Gastroesophageal sphincter (tissue), 4 donors: ENCODE measurements at regions not wholly inside any gene's neighbourhood (a gene's known extent, or its start where the extent isn't known, plus 50 kb on each side); places are given as distances from the start of the nearest gene placed in this dataset.

Experiments used
- ATAC-seq: fragments of 150-250 bp; one replicate; pipeline ENCODE4 v1.9.1; 2016; ENCODE audit warnings: mild to moderate bottlenecking, moderate library complexity
- H3K27ac ChIP-seq, 4 donors: fragments of 200-600 bp; sonication (generic) in 3 of 4; 1 replicate in 3 of 4; 2 replicates in 1 of 4; pipeline ENCODE4 v1.5.1; 2016 to 2019
- H3K27me3 ChIP-seq: fragments of 200-600 bp; sonication (generic); one replicate; pipeline ENCODE4 v1.5.1; 2019
- H3K36me3 ChIP-seq, 2 donors: fragments of 200-600 bp; sonication (generic); one replicate each; pipeline ENCODE4 v1.5.1; 2019; ENCODE audit warnings: control low read depth in 1 of 2
- H3K4me1 ChIP-seq, 3 donors: fragments of 200-600 bp; sonication (generic); 1 replicate in 2 of 3; 2 replicates in 1 of 3; pipeline ENCODE4 v1.5.1; 2016 to 2019; ENCODE audit warnings: control low read depth in 2 of 3
- H3K4me3 ChIP-seq, 2 donors: fragments of 200-600 bp; sonication (generic); one replicate each; pipeline ENCODE4 v1.5.1; 2019; ENCODE audit warnings: mild to moderate bottlenecking in 1 of 2, moderate library complexity in 1 of 2
- H3K9me3 ChIP-seq, 3 donors: fragments of 200-600 bp; sonication (generic); one replicate each; pipeline ENCODE4 v1.5.1; 2017 to 2019; ENCODE audit warnings: control low read depth in 2 of 3
- EP300 ChIP-seq: sonication (generic); formaldehyde crosslinking; IDR thresholded peaks from one replicate; pipeline ENCODE4 v1.6.1; 2017; ENCODE audit warnings: antibody characterized with exemption, mild to moderate bottlenecking
- POLR2A ChIP-seq, 2 donors: fragments of 450-650 bp; IDR thresholded peaks; one replicate each; pipeline ENCODE4 v1.6.1; 2017; ENCODE audit warnings: antibody characterized with exemption in 2 of 2, mild to moderate bottlenecking in 2 of 2, moderate library complexity in 1 of 2
- POLR2AphosphoS5 ChIP-seq: sonication (generic); formaldehyde crosslinking; IDR thresholded peaks from one replicate; pipeline ENCODE4 v1.6.1; 2017; ENCODE audit warnings: antibody characterized with exemption
- WGBS, 2 donors: methylation state at CpG; one replicate each; pipeline ENCODE4 v1.1.5; 2018; ENCODE audit warnings: low coverage in 1 of 2; 5-methylcytosine and 5-hydroxymethylcytosine counted together
- TF ChIP-seq, protein P1 (sequence below), 4 experiments: fragments of 200-600 bp in 2 of 4; fragments of 450-650 bp in 2 of 4; sonication (generic) in 1 of 4; IDR thresholded peaks; one replicate each; pipeline ENCODE4 v1.5.1; 2017 to 2019; ENCODE audit warnings: antibody characterized with exemption in 4 of 4, mild to moderate bottlenecking in 2 of 4, moderate library complexity in 2 of 4

DNA sequence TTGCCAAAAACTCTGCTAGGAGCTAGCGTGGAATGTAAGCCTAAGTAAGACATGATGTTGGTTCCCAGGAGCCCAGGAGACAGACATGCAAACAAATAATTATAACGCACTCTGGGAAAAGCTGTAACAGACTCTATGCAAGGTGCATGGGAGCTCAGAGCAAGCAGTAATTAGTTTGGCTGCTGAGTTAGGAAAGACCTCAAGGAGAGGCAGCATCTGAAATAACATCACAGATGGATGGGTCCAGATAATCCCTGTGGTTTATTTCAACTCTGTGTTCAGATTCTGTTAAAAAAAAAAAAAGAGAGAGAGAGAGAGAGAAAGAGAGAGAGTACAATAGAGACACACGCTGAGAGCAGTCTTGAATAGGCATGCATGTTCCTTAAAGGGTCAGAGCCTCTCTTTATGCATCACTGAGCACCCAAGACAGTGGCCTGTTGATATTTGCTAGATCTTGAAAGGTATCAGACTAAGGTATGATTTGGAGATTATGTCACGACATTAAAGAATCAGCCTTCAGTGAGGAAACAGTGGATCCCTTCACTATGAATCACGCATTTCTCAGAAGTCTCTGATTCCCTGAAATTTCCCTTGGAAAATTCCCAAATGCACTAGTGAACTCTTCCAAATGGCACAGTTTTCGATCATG lies 124.4 kb upstream of the LIPC start:
- no peak overlapping the region for H3K27ac ChIP-seq
- no peak for ATAC-seq
- no peaks in the 10 kb centered on the region for H3K36me3 ChIP-seq
- WGBS, 2 donors: 39 to 43% methylated on average over 6 of the region's 6 CpGs
- no peaks in the 10 kb centered on the region for H3K27me3 ChIP-seq
- H3K4me1 ChIP-seq: peaks cover 0 to 12% (median 3%) of the 10 kb centered on the region in 3 donors
- H3K4me3 ChIP-seq: no peak overlapping the region
- no peaks in the 10 kb centered on the region for H3K9me3 ChIP-seq
- TF ChIP-seq, protein P1, sequence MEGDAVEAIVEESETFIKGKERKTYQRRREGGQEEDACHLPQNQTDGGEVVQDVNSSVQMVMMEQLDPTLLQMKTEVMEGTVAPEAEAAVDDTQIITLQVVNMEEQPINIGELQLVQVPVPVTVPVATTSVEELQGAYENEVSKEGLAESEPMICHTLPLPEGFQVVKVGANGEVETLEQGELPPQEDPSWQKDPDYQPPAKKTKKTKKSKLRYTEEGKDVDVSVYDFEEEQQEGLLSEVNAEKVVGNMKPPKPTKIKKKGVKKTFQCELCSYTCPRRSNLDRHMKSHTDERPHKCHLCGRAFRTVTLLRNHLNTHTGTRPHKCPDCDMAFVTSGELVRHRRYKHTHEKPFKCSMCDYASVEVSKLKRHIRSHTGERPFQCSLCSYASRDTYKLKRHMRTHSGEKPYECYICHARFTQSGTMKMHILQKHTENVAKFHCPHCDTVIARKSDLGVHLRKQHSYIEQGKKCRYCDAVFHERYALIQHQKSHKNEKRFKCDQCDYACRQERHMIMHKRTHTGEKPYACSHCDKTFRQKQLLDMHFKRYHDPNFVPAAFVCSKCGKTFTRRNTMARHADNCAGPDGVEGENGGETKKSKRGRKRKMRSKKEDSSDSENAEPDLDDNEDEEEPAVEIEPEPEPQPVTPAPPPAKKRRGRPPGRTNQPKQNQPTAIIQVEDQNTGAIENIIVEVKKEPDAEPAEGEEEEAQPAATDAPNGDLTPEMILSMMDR (IDR thresholded peaks at IDR 0.05): no peak

DNA sequence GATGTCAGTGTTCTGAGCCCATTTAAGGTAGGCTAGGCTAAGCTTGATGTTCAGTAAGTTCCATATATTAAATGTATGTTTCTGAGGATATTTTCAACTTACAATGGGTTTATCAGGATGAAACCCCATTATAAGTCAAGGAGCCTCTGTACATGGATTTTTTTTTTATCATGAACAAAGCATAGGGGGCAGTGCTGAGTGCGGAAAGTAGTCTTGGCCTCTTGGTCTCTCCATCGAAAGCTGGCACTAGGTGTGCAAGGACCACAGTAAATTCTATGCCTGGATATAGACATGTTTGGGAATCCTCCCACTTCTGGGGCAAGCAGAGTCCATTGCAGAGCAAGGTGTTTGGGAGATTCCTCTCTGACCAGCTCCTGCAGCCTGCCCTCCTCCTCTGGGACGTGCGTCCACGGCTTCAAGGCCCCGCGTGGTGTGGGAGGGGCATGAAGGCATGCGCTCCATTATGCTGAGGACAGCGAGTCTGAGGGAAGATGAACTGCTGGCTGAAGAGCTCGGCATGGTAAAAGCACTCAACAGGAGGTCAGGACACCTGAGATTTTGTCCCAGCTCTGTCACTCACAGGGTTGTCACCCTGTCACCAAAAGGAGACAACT lies 122.9 kb upstream of the LIPC start:
- WGBS, 2 donors: 60 to 85% methylated on average over 2 to 4 of the region's 10 CpGs
- Histone ChIP-seq H3K4me3 (no peak overlapping the region), H3K4me1 (peaks cover 0 to 14% (median 3%) of the 10 kb centered on the region in 3 donors), H3K27me3 (no peaks in the 10 kb centered on the region), H3K9me3 (no peaks in the 10 kb centered on the region), H3K36me3 (no peaks in the 10 kb centered on the region), H3K27ac (no peak overlapping the region)
- no peak for ATAC-seq
- TF ChIP-seq EP300 (no peak), POLR2AphosphoS5 (no peak), POLR2A (IDR thresholded peaks at IDR 0.05) (no peak)
- TF ChIP-seq, protein P1 (IDR thresholded peaks at IDR 0.05): no peak

DNA sequence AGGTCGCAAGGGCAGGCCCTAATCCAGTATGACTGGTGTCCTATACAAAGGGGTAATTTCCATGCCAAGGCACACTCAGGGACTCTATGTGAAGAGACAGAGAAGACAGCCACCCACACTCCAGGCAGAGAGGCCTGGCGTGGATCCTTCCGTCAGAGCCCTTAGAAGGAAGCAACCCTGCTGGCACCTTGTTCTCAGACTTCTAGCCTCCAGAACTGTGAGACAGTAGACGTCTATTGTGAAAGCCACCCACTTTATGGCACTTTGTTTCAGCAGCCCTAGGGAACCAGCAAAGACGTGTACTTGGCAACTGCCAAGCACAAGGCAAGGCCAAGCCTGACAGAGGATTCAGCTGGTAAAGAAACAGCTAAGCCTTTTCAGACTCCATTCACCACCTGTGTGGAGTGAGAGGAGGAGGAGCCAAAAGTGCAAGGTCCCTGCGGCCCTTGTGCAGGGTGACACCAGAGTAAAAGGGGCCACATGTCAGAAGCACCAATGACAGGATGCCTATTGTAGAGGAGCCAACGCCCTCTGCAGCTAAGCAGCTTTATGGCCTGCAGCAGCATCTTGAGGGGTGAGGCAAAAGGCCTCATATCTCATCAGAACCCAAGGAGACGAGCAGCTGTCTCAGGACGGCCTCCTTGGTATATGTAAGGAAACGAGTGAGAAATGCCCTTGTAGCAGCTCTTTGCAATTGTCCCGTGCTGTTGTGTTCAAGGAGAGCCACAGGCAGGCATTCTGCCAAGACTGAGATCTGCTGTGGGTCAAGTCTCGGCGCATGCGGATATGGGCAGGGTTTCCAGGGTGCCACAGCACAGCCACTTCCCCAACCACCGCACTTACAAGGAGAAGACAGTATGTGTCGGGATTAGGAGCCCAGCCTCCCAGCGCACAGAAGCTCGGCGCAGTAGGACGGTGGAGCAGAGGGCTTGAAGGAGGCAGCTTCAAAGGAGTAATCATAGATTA lies 121.5 kb upstream of the LIPC start:
- no peaks in the 10 kb centered on the region for H3K9me3 ChIP-seq
- no peak overlapping the region for H3K27ac ChIP-seq
- no peak for ATAC-seq
- H3K4me1 ChIP-seq: peaks cover 0 to 16% (median 3%) of the 10 kb centered on the region in 3 donors
- no peaks in the 10 kb centered on the region for H3K27me3 ChIP-seq
- H3K36me3 ChIP-seq: no peaks in the 10 kb centered on the region
- whole genome bisulfite sequencing, 2 donors: 58 to 73% methylated on average over 3 to 5 of the region's 20 CpGs
- no peak overlapping the region for H3K4me3 ChIP-seq
- TF ChIP-seq EP300 (no peak), POLR2A (IDR thresholded peaks at IDR 0.05) (no peak), POLR2AphosphoS5 (no peak)
- TF ChIP-seq, protein P1 (IDR thresholded peaks at IDR 0.05): no peak

DNA sequence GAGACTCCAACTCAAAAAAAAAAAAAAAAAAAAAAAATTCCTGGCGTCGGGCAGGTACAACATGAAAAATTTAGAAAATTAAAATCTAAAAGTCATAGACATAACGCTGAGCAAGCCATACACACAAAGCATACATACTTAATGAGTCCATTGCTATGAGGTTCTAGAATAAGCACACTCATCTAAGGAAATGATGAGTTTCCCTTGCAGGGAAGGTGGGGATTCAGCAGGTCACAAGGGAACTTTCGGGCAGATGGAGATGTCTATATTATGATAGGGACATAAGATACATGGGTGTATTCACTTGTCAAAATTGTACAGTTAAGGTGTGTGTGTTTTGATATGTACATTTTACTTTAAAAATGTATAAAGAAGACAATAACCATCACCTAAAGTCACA lies 120.2 kb upstream of the LIPC start:
- Histone ChIP-seq H3K9me3 (no peaks in the 10 kb centered on the region), H3K4me1 (peaks cover 0 to 14% (median 3%) of the 10 kb centered on the region in 3 donors), H3K27ac (no peak overlapping the region), H3K4me3 (no peak overlapping the region), H3K36me3 (no peaks in the 10 kb centered on the region), H3K27me3 (no peaks in the 10 kb centered on the region)
- TF ChIP-seq, protein P1 (IDR thresholded peaks at IDR 0.05): no peak
- no peak for TF ChIP-seq POLR2AphosphoS5
- TF ChIP-seq EP300: no peak
- no peak for TF ChIP-seq POLR2A (IDR thresholded peaks at IDR 0.05)
- ATAC-seq: no peak
- WGBS, 2 donors: 100% methylated on average over 1 to 4 of the region's 4 CpGs
